Left ventricle myocardium superior (tissue), 1 donor: ENCODE measurements at regions not wholly inside any gene's neighbourhood (a gene's known extent, or its start where the extent isn't known, plus 50 kb on each side); places are given as distances from the start of the nearest gene placed in this dataset.
"Not testable (repeated sequence)": the region's sequence is repeated elsewhere in the genome, so short reads cannot be mapped to it uniquely, and the experiment has no call there.

Experiments used
- ATAC-seq: fragments of 200-7000 bp; cut with Tn5 transposase; one replicate; pipeline ENCODE4 v1.9.1; 2020; ENCODE audit warnings: mild to moderate bottlenecking, moderate library complexity
- DNase-seq: peaks from one replicate; pipeline ENCODE4 v3.0.0-alpha.2; 2020
- intact Hi-C: fragments of 100-400 bp; cut with micrococcal nuclease; formaldehyde crosslinking; loops from one replicate; pipeline ENCODE4 v1.11.0; 2022
- donor health status: DM: no; HTN: yes; CAD: no; lungs with severe emphysema.

- DNase-seq (no peak), ATAC-seq (no peak)
- intact Hi-C loops, result no loop called here
Observed at GRCh38 chr3:98699132-98699531, 64.0 kb upstream of the ST3GAL6 start.

- DNase-seq (no peak), ATAC-seq (no peak)
- intact Hi-C loops, result no loop called here
Observed at GRCh38 chr3:98701071-98701675, 62.0 kb upstream of the ST3GAL6 start.

GRCh38 chr3:98702166-98702565 lies 61.0 kb upstream of the ST3GAL6 start:
- intact Hi-C loops, result no loop called here
- no peak for ATAC-seq
- DNase-seq, result no peak

GRCh38 chr3:98705212-98705611 lies 57.9 kb upstream of the ST3GAL6 start:
- intact Hi-C loops, result no loop called here
- DNase-seq, result no peak
- no peak for ATAC-seq

- no peak for DNase-seq
- ATAC-seq, result no peak
- intact Hi-C loops, result no loop called here
Observed at GRCh38 chr3:98705694-98706093, 57.4 kb upstream of the ST3GAL6 start.

- DNase-seq, intact Hi-C loops: not testable (repeated sequence)
- ATAC-seq, result peak; percentile 53
Observed at GRCh38 chr3:98708681-98709080, 54.5 kb upstream of the ST3GAL6 start.

GRCh38 chr3:98709441-98709840 lies 53.7 kb upstream of the ST3GAL6 start:
- intact Hi-C loops, result no loop called here
- ATAC-seq (peak; percentile 36), DNase-seq (no peak)

GRCh38 chr3:98710067-98710659 lies 53.0 kb upstream of the ST3GAL6 start:
- ATAC-seq (peak; percentile 89), DNase-seq (no peak)
- intact Hi-C loops, result no loop called here

- intact Hi-C loops, result no loop called here
- ATAC-seq, result no peak
Observed at GRCh38 chr3:98711426-98711825, 51.7 kb upstream of the ST3GAL6 start.

GRCh38 chr3:98712726-98713125 lies 50.4 kb upstream of the ST3GAL6 start:
- intact Hi-C loops, result no loop called here
- ATAC-seq (no peak), DNase-seq (no peak)

More at GRCh38 chr3:98711426-98711825, 51.7 kb upstream of the ST3GAL6 start:
- no peak for DNase-seq

GRCh38 chr3:98713332-98713731 lies 49.8 kb upstream of the ST3GAL6 start:
- ATAC-seq, DNase-seq, intact Hi-C loops: not testable (repeated sequence)
